Common myeloid progenitor, CD34-positive (primary cell): ENCODE measurements at regions not wholly inside any gene's neighbourhood (a gene's known extent, or its start where the extent isn't known, plus 50 kb on each side); places are given as distances from the start of the nearest gene placed in this dataset.

ENCODE experiments used
- CTCF ChIA-PET: fragments of 350-600 bp; sonication (Branson Sonifier 250); formaldehyde crosslinking; loops from one replicate; lab custom pipeline; 2021; ENCODE audit warnings: antibody characterized with exemption; lab: Charles Lee
- POLR2A ChIA-PET: fragments of 350-600 bp; sonication (Branson Sonifier 250); formaldehyde crosslinking; loops from one replicate; lab custom pipeline; 2021; ENCODE audit warnings: antibody characterized with exemption; lab: Charles Lee
- DNase-seq, 3 donors: peaks; one replicate each; pipeline versions ENCODE4 v3.0.0 to v3.0.0-alpha.2; 2013
- H3K27ac ChIP-seq, 2 experiments: 1 replicate in 1 of 2; 2 replicates in 1 of 2; pipeline ENCODE4 v1.7.0; 2013; ENCODE audit warnings: inconsistent platforms in 2 of 2, low read length in 2 of 2, mild to moderate bottlenecking in 2 of 2, low read depth in 1 of 2, moderate library complexity in 1 of 2; ENCODE audit not compliant: severe bottlenecking in 2 of 2, insufficient read depth in 1 of 2, poor library complexity in 1 of 2
- H3K27me3 ChIP-seq, 5 experiments: replicated peaks in 2 of 5; 1 replicate in 3 of 5; 2 replicates in 2 of 5; pipeline versions ENCODE4 v1.6.1 to v1.7.0; 2013; ENCODE audit warnings: low read length in 4 of 5, mild to moderate bottlenecking in 2 of 5, moderate library complexity in 2 of 5, inconsistent platforms in 1 of 5; ENCODE audit not compliant: insufficient read depth in 5 of 5, control insufficient read depth in 4 of 5
- H3K36me3 ChIP-seq, 4 experiments: 1 replicate in 2 of 4; 2 replicates in 2 of 4; pipeline versions ENCODE4 v1.6.1 to v1.7.0; 2013; ENCODE audit warnings: low read length in 3 of 4, control low read depth in 1 of 4, mild to moderate bottlenecking in 1 of 4; ENCODE audit not compliant: control insufficient read depth in 4 of 4, insufficient read depth in 4 of 4
- H3K4me1 ChIP-seq, 4 experiments: 1 replicate in 3 of 4; 2 replicates in 1 of 4; pipeline versions ENCODE4 v1.6.1 to v1.7.1; 2013; ENCODE audit warnings: low read length in 3 of 4, mild to moderate bottlenecking in 3 of 4, control low read depth in 1 of 4, inconsistent platforms in 1 of 4, moderate library complexity in 1 of 4; ENCODE audit not compliant: control insufficient read depth in 4 of 4, insufficient read depth in 4 of 4; ENCODE audit errors: control extremely low read depth in 1 of 4
- H3K4me3 ChIP-seq, 7 experiments: 1 replicate in 4 of 7; 2 replicates in 3 of 7; pipeline versions ENCODE4 v1.5.1 to v1.7.0; 2013; ENCODE audit warnings: mild to moderate bottlenecking in 7 of 7, low read length in 6 of 7, moderate library complexity in 6 of 7, inconsistent platforms in 2 of 7, low read depth in 2 of 7, control low read depth in 1 of 7; ENCODE audit not compliant: insufficient read depth in 4 of 7, control insufficient read depth in 1 of 7; ENCODE audit errors: extremely low read depth in 1 of 7
- H3K9me3 ChIP-seq, 5 experiments: 1 replicate in 4 of 5; 2 replicates in 1 of 5; pipeline versions ENCODE4 v1.6.1 to v1.7.1; 2013; ENCODE audit warnings: low read length in 4 of 5, mild to moderate bottlenecking in 2 of 5, inconsistent platforms in 1 of 5, low read depth in 1 of 5, moderate library complexity in 1 of 5; ENCODE audit not compliant: control insufficient read depth in 4 of 5, insufficient read depth in 2 of 5; ENCODE audit errors: control extremely low read depth in 1 of 5
- WGBS: methylation state at CpG from one replicate; pipeline ENCODE4 v1.1.5; 2013; ENCODE audit not compliant: insufficient coverage; 5-methylcytosine and 5-hydroxymethylcytosine counted together

- WGBS, result 44% methylated on average over 2 of the region's 5 CpGs
- H3K27ac ChIP-seq, result no peak overlapping the region
- peak overlapping the region in 1 of 7 experiments; percentile 20 for H3K4me3 ChIP-seq
- no peak for DNase-seq
- H3K27me3 ChIP-seq, result no peaks in the 10 kb centered on the region
- H3K36me3 ChIP-seq, result no peaks in the 10 kb centered on the region
- peaks cover 32 to 90% (median 74%) of the 10 kb centered on the region in 4 experiments for H3K4me1 ChIP-seq
- H3K9me3 ChIP-seq, result peaks cover 0 to 4% (median 0%) of the 10 kb centered on the region in 5 experiments
- ChIA-PET POLR2A (no interaction called here), CTCF (interaction anchor here (0.7 to 4.7 kb wide), 4 partner anchors 10 to 88 kb away, joined by 3 to 26 read pairs (median 3); partner anchors contain the start of gene IKZF1)
Measured at GRCh38 chr7:50216626-50217025, 87.9 kb upstream of the IKZF1 start.

DNA sequence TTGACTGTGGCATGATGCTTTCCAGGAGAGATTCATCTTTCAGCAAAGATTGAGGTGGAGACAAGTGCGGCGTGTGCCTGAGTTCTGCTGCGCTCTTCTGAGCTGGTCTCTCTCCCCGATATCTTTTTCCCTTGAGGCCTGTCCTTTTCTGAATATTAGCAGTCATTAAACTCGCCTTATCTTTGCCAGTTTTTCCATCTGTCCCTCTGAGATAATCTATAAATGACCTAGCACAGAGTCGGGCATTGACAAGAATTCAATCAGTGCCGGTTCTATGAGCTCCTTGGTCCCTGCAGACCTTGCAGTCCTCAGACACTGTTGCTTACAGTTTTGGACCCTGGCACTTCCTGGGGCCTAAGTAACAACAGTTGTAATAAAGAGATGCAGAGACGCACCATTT lies 89.7 kb upstream of the IKZF1 start:
- no peak overlapping the region for H3K4me3 ChIP-seq
- POLR2A ChIA-PET, result no interaction called here
- no peaks in the 10 kb centered on the region for H3K9me3 ChIP-seq
- H3K4me1 ChIP-seq, result peaks cover 35 to 95% (median 80%) of the 10 kb centered on the region in 4 experiments
- no peak overlapping the region for H3K27ac ChIP-seq
- CTCF ChIA-PET, result interaction anchor here (0.6 to 4.7 kb wide), 18 partner anchors 9 to 154 kb away, joined by 3 to 26 read pairs (median 4); partner anchors contain the start of gene IKZF1
- H3K27me3 ChIP-seq, result no peaks in the 10 kb centered on the region
- no peak for DNase-seq
- no peaks in the 10 kb centered on the region for H3K36me3 ChIP-seq
- WGBS, result 63% methylated on average over 8 of the region's 8 CpGs

GRCh38 chr7:50214126-50214670 lies 90.3 kb upstream of the IKZF1 start:
- CTCF ChIA-PET, result interaction anchor here (0.9 to 4.7 kb wide), 19 partner anchors 9 to 154 kb away, joined by 3 to 26 read pairs (median 4); partner anchors contain the start of gene IKZF1
- Histone ChIP-seq H3K4me3 (peak overlapping the region in 2 of 7 experiments; percentile 30 to 38), H3K4me1 (peaks cover 38 to 98% (median 80%) of the 10 kb centered on the region in 4 experiments), H3K9me3 (no peaks in the 10 kb centered on the region), H3K27me3 (no peaks in the 10 kb centered on the region), H3K27ac (no peak overlapping the region), H3K36me3 (no peaks in the 10 kb centered on the region)
- peak in 2 of 3 donors; percentile 40 to 53 for DNase-seq
- POLR2A ChIA-PET, result interaction anchor here (0.7 kb wide), 1 partner anchor 90 kb away, joined by 3 read pairs; the partner anchor contains the start of gene IKZF1
- WGBS, result 20% methylated on average over 2 of the region's 2 CpGs

GRCh38 chr7:50213622-50214017 lies 90.9 kb upstream of the IKZF1 start:
- Histone ChIP-seq H3K27ac (peak overlapping the region; percentile 15 to 35), H3K36me3 (no peaks in the 10 kb centered on the region), H3K4me1 (peaks cover 38 to 93% (median 79%) of the 10 kb centered on the region in 4 experiments), H3K27me3 (no peaks in the 10 kb centered on the region), H3K9me3 (no peaks in the 10 kb centered on the region), H3K4me3 (peak overlapping the region in 2 of 7 experiments; percentile 30 to 35)
- ChIA-PET CTCF (interaction anchor here (0.9 to 4.7 kb wide), 18 partner anchors 8 to 155 kb away, joined by 3 to 26 read pairs (median 4); partner anchors contain the start of gene IKZF1), POLR2A (interaction anchor here (0.7 kb wide), 1 partner anchor 91 kb away, joined by 3 read pairs; the partner anchor contains the start of gene IKZF1)
- 61% methylated on average over 3 of the region's 4 CpGs for WGBS
- no peak for DNase-seq

GRCh38 chr7:50212666-50213621 lies 91.6 kb upstream of the IKZF1 start:
- peaks cover 35 to 91% (median 75%) of the 10 kb centered on the region in 4 experiments for H3K4me1 ChIP-seq
- peak; percentile 81 to 97 (median 96) for DNase-seq
- WGBS, result 1% methylated on average over 12 of the region's 15 CpGs
- no peaks in the 10 kb centered on the region for H3K9me3 ChIP-seq
- POLR2A ChIA-PET, result interaction anchor here (0.7 kb wide), 1 partner anchor 92 kb away, joined by 3 read pairs; the partner anchor contains the start of gene IKZF1
- no peaks in the 10 kb centered on the region for H3K36me3 ChIP-seq
- CTCF ChIA-PET, result interaction anchor here (0.7 to 4.7 kb wide), 21 partner anchors 11 to 214 kb away, joined by 3 to 26 read pairs (median 4); partner anchors contain the start of gene IKZF1
- peak overlapping the region in 1 of 2 experiments; percentile 63 for H3K27ac ChIP-seq
- peak overlapping the region in 3 of 7 experiments; percentile 20 to 35 (median 32) for H3K4me3 ChIP-seq
- H3K27me3 ChIP-seq, result no peaks in the 10 kb centered on the region

GRCh38 chr7:50212016-50212325 lies 92.5 kb upstream of the IKZF1 start:
- Histone ChIP-seq H3K4me1 (peaks cover 28 to 91% (median 74%) of the 10 kb centered on the region in 4 experiments), H3K36me3 (no peaks in the 10 kb centered on the region), H3K4me3 (peak overlapping the region in 1 of 7 experiments; percentile 27), H3K27ac (peak overlapping the region in 1 of 2 experiments; percentile 12), H3K9me3 (no peaks in the 10 kb centered on the region), H3K27me3 (no peaks in the 10 kb centered on the region)
- CTCF ChIA-PET, result interaction anchor here (0.9 to 4.7 kb wide), 10 partner anchors 15 to 155 kb away, joined by 3 to 26 read pairs (median 4); partner anchors contain the start of gene IKZF1
- POLR2A ChIA-PET, result no interaction called here
- no peak for DNase-seq
- WGBS, result 96% methylated on average over 10 of the region's 10 CpGs
